K562 (cell line): ENCODE measurements at regions not wholly inside any gene's neighbourhood (a gene's known extent, or its start where the extent isn't known, plus 50 kb on each side); places are given as distances from the start of the nearest gene placed in this dataset.

Source experiments
- BCL6 ChIP-seq: fragments of 250-450 bp; sonication (Bioruptor Pico); IDR thresholded peaks from 2 replicates; pipeline ENCODE4 v1.4.0; 2020
- CC2D1A ChIP-seq: fragments of 450-650 bp; IDR thresholded peaks from 2 replicates; pipeline ENCODE4 v1.6.1; 2017; ENCODE audit warnings: mild to moderate bottlenecking
- EHMT2 ChIP-seq: fragments of 450-650 bp; IDR thresholded peaks from 2 replicates; pipeline ENCODE4 v1.6.1; 2018; ENCODE audit warnings: antibody characterized with exemption
- ERF ChIP-seq: fragments of 450-650 bp; formaldehyde crosslinking; IDR thresholded peaks from 2 replicates; pipeline ENCODE4 v1.4.0; 2020; ENCODE audit warnings: mild to moderate bottlenecking, mixed read lengths
- FOXK1 ChIP-seq: sonication (generic); formaldehyde crosslinking; IDR thresholded peaks from 2 replicates; pipeline ENCODE4 v1.8.0; 2022; ENCODE audit warnings: missing genetic modification reagents, mild to moderate bottlenecking, borderline replicate concordance
- NUFIP1 ChIP-seq: fragments of 450-650 bp; IDR thresholded peaks from 2 replicates; pipeline ENCODE4 v1.6.1; 2018; ENCODE audit not compliant: partially characterized antibody
- OTX1 ChIP-seq: fragments of 450-650 bp; formaldehyde crosslinking; IDR thresholded peaks from 2 replicates; pipeline ENCODE4 v1.4.0; 2022; ENCODE audit warnings: mild to moderate bottlenecking
- PYGO2 ChIP-seq: fragments of 450-650 bp; IDR thresholded peaks from 2 replicates; pipeline ENCODE4 v1.6.1; 2016; ENCODE audit warnings: mild to moderate bottlenecking, missing genetic modification characterization, moderate library complexity, missing compliant biosample characterization
- TCF7L2 ChIP-seq: fragments of 150-350 bp; IDR thresholded peaks from 2 replicates; pipeline ENCODE4 v1.6.1; 2016; ENCODE audit warnings: low read depth, mild to moderate bottlenecking, low read length, moderate library complexity
- TRIM28 ChIP-seq: fragments of 450-650 bp; IDR thresholded peaks from 2 replicates; pipeline ENCODE4 v1.6.1; 2017
- TF ChIP-seq, protein P1 (sequence below): conservative IDR thresholded peaks from 2 replicates; pipeline ENCODE4 v1.6.1; 2011; ENCODE audit warnings: low read depth, mild to moderate bottlenecking, low read length; ENCODE audit not compliant: control insufficient read depth
- TF ChIP-seq, protein P2 (sequence below): sonication (generic); formaldehyde crosslinking; IDR thresholded peaks from 2 replicates; pipeline ENCODE4 v1.8.0; 2022; ENCODE audit warnings: mild to moderate bottlenecking, missing genetic modification reagents
- TF ChIP-seq, protein P3 (sequence below): sonication (generic); formaldehyde crosslinking; IDR thresholded peaks from 2 replicates; pipeline ENCODE4 v1.8.0; 2022; ENCODE audit warnings: mild to moderate bottlenecking, low read depth, missing genetic modification reagents

DNA sequence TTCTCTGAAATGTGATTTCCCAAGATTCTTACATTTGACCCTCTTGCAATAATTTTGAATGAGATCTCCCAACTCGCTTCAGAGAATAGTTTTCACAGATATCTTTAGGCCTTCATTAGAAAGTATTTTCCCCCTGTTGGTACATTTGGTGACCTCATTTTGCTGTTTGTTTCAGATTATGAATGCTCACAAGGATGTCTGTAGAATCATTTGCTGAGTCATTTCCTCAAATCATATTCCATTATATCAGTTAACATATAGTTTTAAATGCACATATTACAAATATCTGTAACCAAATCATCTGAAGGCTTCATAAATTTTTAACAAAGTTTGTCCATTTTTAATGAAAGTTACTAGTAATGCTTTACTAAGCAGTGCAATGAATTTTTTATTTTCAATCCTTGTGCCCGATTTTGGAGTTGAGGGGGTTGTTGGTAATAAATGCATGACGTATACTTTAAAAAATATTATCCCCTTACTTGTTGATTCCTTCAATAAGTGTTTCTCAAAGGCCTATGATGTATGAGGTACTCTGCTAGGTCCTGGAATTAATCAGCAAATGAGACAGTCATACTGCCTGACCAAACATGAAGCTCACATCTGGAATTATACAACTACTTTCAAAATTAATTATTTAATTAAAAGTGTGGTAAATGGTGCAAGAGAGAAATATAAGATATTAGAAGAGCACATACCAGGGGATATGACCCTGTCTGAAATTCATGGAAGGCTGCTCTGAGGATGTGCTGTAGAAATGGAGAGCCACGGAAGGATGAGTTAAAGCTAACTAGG is 126.9 kb upstream of the RAP1B start (continued):
- TF ChIP-seq OTX1 (CRISPR knock-in tag) = no peak
- TF ChIP-seq, protein P1, sequence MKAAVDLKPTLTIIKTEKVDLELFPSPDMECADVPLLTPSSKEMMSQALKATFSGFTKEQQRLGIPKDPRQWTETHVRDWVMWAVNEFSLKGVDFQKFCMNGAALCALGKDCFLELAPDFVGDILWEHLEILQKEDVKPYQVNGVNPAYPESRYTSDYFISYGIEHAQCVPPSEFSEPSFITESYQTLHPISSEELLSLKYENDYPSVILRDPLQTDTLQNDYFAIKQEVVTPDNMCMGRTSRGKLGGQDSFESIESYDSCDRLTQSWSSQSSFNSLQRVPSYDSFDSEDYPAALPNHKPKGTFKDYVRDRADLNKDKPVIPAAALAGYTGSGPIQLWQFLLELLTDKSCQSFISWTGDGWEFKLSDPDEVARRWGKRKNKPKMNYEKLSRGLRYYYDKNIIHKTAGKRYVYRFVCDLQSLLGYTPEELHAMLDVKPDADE = no peak
- TF ChIP-seq TCF7L2 = no peak
- TF ChIP-seq FOXK1 (CRISPR knock-in tag) = no peak
- TF ChIP-seq CC2D1A = no peak
- no peak for TF ChIP-seq PYGO2
- TF ChIP-seq BCL6 (CRISPR knock-in tag) = no peak
- no peak for TF ChIP-seq NUFIP1
- TF ChIP-seq EHMT2 = no peak
- no peak for TF ChIP-seq ERF (CRISPR knock-in tag)
- TF ChIP-seq TRIM28 = no peak
- TF ChIP-seq, protein P2, sequence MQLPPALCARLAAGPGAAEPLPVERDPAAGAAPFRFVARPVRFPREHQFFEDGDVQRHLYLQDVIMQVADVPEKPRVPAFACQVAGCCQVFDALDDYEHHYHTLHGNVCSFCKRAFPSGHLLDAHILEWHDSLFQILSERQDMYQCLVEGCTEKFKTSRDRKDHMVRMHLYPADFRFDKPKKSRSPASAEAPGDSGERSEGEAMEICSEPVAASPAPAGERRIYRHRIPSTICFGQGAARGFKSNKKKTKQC (CRISPR knock-in tag) = no peak
- TF ChIP-seq, protein P3, sequence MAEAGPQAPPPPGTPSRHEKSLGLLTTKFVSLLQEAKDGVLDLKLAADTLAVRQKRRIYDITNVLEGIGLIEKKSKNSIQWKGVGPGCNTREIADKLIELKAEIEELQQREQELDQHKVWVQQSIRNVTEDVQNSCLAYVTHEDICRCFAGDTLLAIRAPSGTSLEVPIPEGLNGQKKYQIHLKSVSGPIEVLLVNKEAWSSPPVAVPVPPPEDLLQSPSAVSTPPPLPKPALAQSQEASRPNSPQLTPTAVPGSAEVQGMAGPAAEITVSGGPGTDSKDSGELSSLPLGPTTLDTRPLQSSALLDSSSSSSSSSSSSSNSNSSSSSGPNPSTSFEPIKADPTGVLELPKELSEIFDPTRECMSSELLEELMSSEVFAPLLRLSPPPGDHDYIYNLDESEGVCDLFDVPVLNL = no peak
